Spinal cord (tissue), 9 donors: ENCODE measurements at regions not wholly inside any gene's neighbourhood (a gene's known extent, or its start where the extent isn't known, plus 50 kb on each side); places are given as distances from the start of the nearest gene placed in this dataset.

Experiments
- DNase-seq, 6 donors: peaks; one replicate each; pipeline versions ENCODE4 v3.0.0 to v3.0.0-alpha.2; 2013 to 2015; ENCODE audit warnings: low spot score in 6 of 6, low read depth in 4 of 6
- H3K27ac ChIP-seq: one replicate; pipeline ENCODE4 v1.5.1; 2013; ENCODE audit warnings: low read depth, low read length, control low read depth
- H3K27me3 ChIP-seq: one replicate; pipeline ENCODE4 v1.6.1; 2013; ENCODE audit warnings: low read length; ENCODE audit not compliant: control insufficient read depth, insufficient read depth
- H3K36me3 ChIP-seq: one replicate; pipeline ENCODE4 v1.6.1; 2013; ENCODE audit warnings: low read length; ENCODE audit not compliant: control insufficient read depth, insufficient read depth
- H3K4me1 ChIP-seq: one replicate; pipeline ENCODE4 v1.6.1; 2013; ENCODE audit warnings: low read length; ENCODE audit not compliant: control insufficient read depth, insufficient read depth
- H3K4me3 ChIP-seq: one replicate; pipeline ENCODE4 v1.5.1; 2013; ENCODE audit warnings: low read depth, low read length, control low read depth
- H3K9me3 ChIP-seq: one replicate; pipeline ENCODE4 v1.6.1; 2013; ENCODE audit warnings: low read length; ENCODE audit not compliant: control insufficient read depth, insufficient read depth
- WGBS: methylation state at CpG from one replicate; pipeline ENCODE4 v1.1.5; 2013; ENCODE audit warnings: missing lambda C conversion rate; ENCODE audit not compliant: insufficient coverage; 5-methylcytosine and 5-hydroxymethylcytosine counted together
- donor health status: healthy.

- Histone ChIP-seq H3K27me3 (no peaks in the 10 kb centered on the region), H3K27ac (no peak overlapping the region), H3K4me1 (no peaks in the 10 kb centered on the region), H3K9me3 (no peaks in the 10 kb centered on the region), H3K36me3 (no peaks in the 10 kb centered on the region), H3K4me3 (no peak overlapping the region)
- DNase-seq, result peak in 2 of 6 donors; percentile 19 to 24
- WGBS, result no CpG with 5 or more reads among the region's 2 CpGs
Observed at GRCh38 chr16:72612256-72612655, 435.7 kb downstream of the ZFHX3 start.

GRCh38 chr16:72609933-72610332 is 438.0 kb upstream of the PMFBP1 start:
- Histone ChIP-seq H3K36me3 (no peaks in the 10 kb centered on the region), H3K4me1 (no peaks in the 10 kb centered on the region), H3K27ac (no peak overlapping the region), H3K9me3 (no peaks in the 10 kb centered on the region), H3K27me3 (no peaks in the 10 kb centered on the region), H3K4me3 (no peak overlapping the region)
- WGBS, result 82% methylated on average over 2 of the region's 3 CpGs
- DNase-seq, result no peak

- WGBS, result no CpG with 5 or more reads among the region's 1 CpG
- Histone ChIP-seq H3K4me3 (no peak overlapping the region), H3K27ac (no peak overlapping the region), H3K27me3 (no peaks in the 10 kb centered on the region), H3K4me1 (no peaks in the 10 kb centered on the region), H3K36me3 (no peaks in the 10 kb centered on the region), H3K9me3 (no peaks in the 10 kb centered on the region)
- no peak for DNase-seq
Observed at GRCh38 chr16:72609066-72609465, 437.1 kb upstream of the PMFBP1 start.

- WGBS, result no CpG with 5 or more reads among the region's 3 CpGs
- H3K27ac ChIP-seq, result no peak overlapping the region
- H3K4me3 ChIP-seq, result no peak overlapping the region
- H3K9me3 ChIP-seq, result peaks cover 3% of the 10 kb centered on the region
- no peaks in the 10 kb centered on the region for H3K27me3 ChIP-seq
- no peak for DNase-seq
- no peaks in the 10 kb centered on the region for H3K4me1 ChIP-seq
- no peaks in the 10 kb centered on the region for H3K36me3 ChIP-seq
Observed at GRCh38 chr16:72604375-72604774, 432.4 kb upstream of the PMFBP1 start.

GRCh38 chr16:72602499-72602898 is 430.5 kb upstream of the PMFBP1 start:
- DNase-seq, result no peak
- no peaks in the 10 kb centered on the region for H3K4me1 ChIP-seq
- H3K4me3 ChIP-seq, result no peak overlapping the region
- no peaks in the 10 kb centered on the region for H3K27me3 ChIP-seq
- no CpG with 5 or more reads among the region's 2 CpGs for WGBS
- peaks cover 3% of the 10 kb centered on the region for H3K9me3 ChIP-seq
- H3K27ac ChIP-seq, result no peak overlapping the region
- H3K36me3 ChIP-seq, result no peaks in the 10 kb centered on the region

GRCh38 chr16:72598696-72599095 is 426.7 kb upstream of the PMFBP1 start:
- Histone ChIP-seq H3K27me3 (no peaks in the 10 kb centered on the region), H3K9me3 (peaks cover 3% of the 10 kb centered on the region), H3K4me3 (no peak overlapping the region), H3K27ac (no peak overlapping the region), H3K4me1 (no peaks in the 10 kb centered on the region), H3K36me3 (no peaks in the 10 kb centered on the region)
- DNase-seq, result no peak

GRCh38 chr16:72597938-72598337 is 426.0 kb upstream of the PMFBP1 start:
- no CpG with 5 or more reads among the region's 3 CpGs for WGBS

GRCh38 chr16:72596373-72596772 is 424.4 kb upstream of the PMFBP1 start:
- no peak overlapping the region for H3K4me3 ChIP-seq
- no peaks in the 10 kb centered on the region for H3K4me1 ChIP-seq
- no peaks in the 10 kb centered on the region for H3K36me3 ChIP-seq
- H3K27me3 ChIP-seq, result no peaks in the 10 kb centered on the region
- WGBS, result no CpG with 5 or more reads among the region's 3 CpGs
- no peaks in the 10 kb centered on the region for H3K9me3 ChIP-seq
- no peak overlapping the region for H3K27ac ChIP-seq
- no peak for DNase-seq

More at GRCh38 chr16:72597938-72598337, 426.0 kb upstream of the PMFBP1 start:
- no peak overlapping the region for H3K4me3 ChIP-seq
- DNase-seq, result no peak
- H3K36me3 ChIP-seq, result no peaks in the 10 kb centered on the region
- peaks cover 1% of the 10 kb centered on the region for H3K9me3 ChIP-seq
- no peaks in the 10 kb centered on the region for H3K4me1 ChIP-seq
- H3K27ac ChIP-seq, result no peak overlapping the region
- no peaks in the 10 kb centered on the region for H3K27me3 ChIP-seq

GRCh38 chr16:72590151-72590937 is 418.4 kb upstream of the PMFBP1 start:
- no peak overlapping the region for H3K27ac ChIP-seq
- no CpG with 5 or more reads among the region's 2 CpGs for WGBS

GRCh38 chr16:72588551-72588950 is 416.6 kb upstream of the PMFBP1 start:
- no peak overlapping the region for H3K4me3 ChIP-seq

More at GRCh38 chr16:72590151-72590937, 418.4 kb upstream of the PMFBP1 start:
- DNase-seq, result peak in 3 of 6 donors; percentile 11 to 81 (median 26)
- H3K36me3 ChIP-seq, result no peaks in the 10 kb centered on the region
- no peaks in the 10 kb centered on the region for H3K27me3 ChIP-seq
- no peaks in the 10 kb centered on the region for H3K4me1 ChIP-seq
- H3K4me3 ChIP-seq, result no peak overlapping the region
- no peaks in the 10 kb centered on the region for H3K9me3 ChIP-seq

More at GRCh38 chr16:72588551-72588950, 416.6 kb upstream of the PMFBP1 start:
- peak in 2 of 6 donors; percentile 1 to 3 for DNase-seq
- H3K36me3 ChIP-seq, result no peaks in the 10 kb centered on the region
- H3K27ac ChIP-seq, result no peak overlapping the region
- no peaks in the 10 kb centered on the region for H3K9me3 ChIP-seq
- H3K27me3 ChIP-seq, result no peaks in the 10 kb centered on the region
- H3K4me1 ChIP-seq, result no peaks in the 10 kb centered on the region
- no CpG with 5 or more reads among the region's 2 CpGs for WGBS
